ENCODE measurements at regions not wholly inside any gene's neighbourhood (a gene's known extent, or its start where the extent isn't known, plus 50 kb on each side); places are given as distances from the start of the nearest gene placed in this dataset.
"Not testable (repeated sequence)": the region's sequence is repeated elsewhere in the genome, so short reads cannot be mapped to it uniquely, and the experiment has no call there.

GRCh38 chr6:145261758-145262157, 473.6 kb downstream of the EPM2A start:
- no peak for DNase-seq

DNA sequence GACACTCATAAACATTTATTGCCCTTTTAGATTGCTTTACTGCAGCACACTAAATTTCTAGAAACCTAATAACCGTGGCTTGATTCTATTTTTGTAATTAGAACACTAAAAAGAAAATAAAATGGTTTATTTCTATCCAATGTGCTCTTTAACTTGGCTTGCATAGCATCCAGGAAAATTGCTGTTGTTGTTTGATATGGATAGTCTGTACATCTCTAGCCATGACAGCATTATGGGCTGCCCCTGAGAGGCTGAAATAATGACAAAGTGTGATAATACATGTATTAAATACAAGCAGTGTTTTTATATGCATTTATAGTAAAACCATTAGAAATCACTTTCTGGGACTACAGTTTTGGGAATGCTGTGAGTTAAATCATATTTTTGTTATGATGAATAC, 472.5 kb downstream of the EPM2A start:
- no peak for DNase-seq

- DNase-seq: no peak
Measured at GRCh38 chr6:145263778-145264211, 471.5 kb downstream of the EPM2A start.

DNA sequence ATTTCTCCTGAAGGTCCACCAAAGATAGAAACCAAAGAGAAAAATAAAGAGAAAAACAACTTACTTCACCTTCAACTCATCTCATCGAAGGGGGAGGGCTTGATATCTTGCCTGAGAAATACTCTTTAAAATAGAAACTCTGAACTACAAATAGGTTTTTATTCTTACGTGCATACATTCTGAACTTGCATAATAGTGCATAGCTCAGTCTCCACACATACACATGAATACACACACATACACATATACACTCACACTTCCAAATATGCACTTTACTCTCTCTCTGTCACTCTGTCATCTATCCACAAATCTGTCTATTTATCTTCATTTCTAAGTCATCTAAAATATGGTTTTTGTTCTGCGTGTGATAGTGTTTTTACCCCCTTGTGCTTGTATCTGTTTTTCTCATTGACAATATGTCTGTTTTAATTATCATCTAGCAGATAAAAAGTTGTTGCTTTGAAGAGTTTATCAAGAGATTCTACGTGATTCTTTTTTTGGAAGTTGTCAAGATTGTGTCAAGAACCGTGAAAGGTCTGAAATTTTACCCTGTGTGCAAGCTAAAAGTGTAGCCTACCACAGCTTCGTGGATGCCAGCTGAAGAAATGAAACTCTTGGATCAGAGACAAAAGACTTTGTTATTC, 468.8 kb downstream of the EPM2A start:
- DNase-seq: no peak

DNA sequence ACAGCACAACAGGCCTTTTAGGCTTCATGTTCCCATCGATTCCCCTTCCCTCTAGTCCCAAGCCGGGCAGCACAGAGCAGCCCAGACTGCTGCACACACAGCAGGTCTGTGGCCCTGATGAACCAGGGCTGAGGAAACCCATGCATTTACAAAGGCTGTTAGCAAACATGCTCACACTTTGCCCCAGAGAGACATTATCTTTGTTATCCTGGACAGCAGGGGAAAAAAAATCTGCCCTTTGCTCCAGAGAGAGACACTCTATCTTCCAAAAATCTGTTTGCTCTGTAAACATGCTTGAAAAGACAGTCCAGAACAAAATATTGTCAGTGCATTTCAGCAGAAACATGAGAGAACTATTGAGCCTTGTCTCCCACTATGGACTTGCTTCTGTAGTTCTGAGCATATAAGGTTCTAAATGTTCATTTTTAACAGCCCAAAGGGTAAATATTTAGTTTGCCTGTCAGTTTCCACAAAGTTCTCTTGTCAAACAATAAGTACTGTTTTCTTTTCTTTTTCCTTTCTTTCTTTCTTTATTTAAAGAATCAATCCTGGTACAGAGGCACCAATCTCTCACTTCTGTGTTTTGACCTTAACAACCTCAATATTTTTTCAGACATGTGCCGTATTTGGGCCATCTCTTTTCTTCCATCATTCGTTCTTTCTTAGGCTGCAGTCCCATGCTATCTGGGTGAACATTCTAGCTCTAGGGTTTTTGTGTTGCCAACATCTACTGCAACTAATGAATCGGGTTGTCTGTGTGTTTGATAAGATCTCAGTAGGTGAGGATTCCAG, 468.0 kb downstream of the EPM2A start:
- no peak for DNase-seq

DNA sequence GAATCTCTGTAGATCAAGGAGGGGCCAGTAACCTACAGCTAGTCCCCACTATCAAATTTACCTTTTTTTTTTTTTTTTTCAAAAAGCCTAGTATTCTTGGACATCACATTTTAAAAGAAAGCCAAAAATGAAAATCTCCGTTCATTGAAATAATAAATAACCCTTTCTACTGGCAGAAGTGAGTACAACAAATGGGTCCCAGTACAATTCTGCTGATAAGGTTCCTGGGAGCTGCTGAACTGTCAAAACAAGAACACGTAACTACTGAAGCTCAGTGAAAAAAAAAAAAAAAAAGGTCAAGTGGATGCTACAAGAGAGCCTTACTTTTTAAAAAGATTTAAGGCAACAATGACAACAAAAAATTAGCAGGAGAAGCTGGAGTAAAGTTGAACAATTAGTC, 464.9 kb downstream of the EPM2A start:
- no peak for DNase-seq

DNA sequence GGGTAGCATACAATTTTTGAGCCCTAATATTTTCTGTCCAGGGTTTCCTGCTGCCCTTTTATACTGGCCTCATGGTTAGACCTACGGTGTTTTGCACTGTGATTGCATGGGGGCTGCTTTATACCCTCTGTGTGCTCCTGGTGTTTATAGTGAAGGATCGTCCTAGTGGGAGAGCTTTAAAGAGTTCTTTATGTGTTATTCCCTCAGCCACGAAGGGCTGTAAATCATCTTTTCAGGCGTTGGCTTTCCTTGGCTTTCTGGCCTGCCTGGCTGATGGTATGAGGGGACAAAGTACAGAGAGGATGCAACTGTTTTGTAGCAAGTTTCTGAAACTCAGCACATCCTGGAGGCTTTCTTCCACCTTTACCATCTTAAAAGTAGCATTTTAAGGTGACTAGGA, 464.3 kb downstream of the EPM2A start:
- no peak for DNase-seq

DNA sequence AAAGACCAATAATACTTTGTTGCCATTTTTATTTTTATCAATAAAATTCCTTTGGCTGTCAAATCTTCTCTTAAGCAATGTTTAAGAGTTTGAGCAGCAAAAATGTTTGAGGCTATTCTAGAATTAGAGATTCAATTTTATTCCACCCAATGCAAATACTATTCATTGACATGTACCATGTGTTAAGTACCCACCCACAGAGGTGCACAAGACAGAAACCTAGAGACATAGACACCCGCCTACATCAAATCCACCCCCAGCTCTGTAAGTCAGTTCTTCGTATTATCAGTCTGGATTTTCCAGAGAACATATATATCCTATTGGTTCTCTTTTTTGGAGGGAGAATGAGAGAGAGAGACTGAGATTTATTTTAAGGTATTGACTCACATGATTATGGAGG, 463.7 kb downstream of the EPM2A start:
- DNase-seq: no peak

- DNase-seq: no peak
Measured at GRCh38 chr6:145272246-145272645, 463.1 kb downstream of the EPM2A start.

GRCh38 chr6:145273136-145273535, 462.2 kb downstream of the EPM2A start:
- DNase-seq: no peak

DNA sequence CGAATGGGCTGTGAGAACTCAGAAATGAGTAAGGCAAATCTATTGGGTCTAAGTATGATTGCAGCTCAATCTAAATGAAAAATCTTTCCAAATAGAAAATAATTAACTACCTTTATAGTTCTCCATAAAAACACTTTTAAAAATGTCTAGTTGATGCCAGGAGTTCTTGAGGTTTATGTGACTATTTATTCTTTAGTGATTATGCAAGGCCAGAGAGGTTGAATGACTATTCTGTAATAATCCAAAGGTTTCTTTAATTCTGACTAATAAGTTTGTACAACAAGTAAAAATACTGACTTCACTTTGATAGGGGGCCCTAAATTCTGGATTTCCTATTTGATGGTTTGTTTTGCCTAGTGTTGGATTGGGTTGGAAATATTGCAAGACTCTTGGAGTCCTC, 461.2 kb downstream of the EPM2A start:
- DNase-seq: no peak

DNA sequence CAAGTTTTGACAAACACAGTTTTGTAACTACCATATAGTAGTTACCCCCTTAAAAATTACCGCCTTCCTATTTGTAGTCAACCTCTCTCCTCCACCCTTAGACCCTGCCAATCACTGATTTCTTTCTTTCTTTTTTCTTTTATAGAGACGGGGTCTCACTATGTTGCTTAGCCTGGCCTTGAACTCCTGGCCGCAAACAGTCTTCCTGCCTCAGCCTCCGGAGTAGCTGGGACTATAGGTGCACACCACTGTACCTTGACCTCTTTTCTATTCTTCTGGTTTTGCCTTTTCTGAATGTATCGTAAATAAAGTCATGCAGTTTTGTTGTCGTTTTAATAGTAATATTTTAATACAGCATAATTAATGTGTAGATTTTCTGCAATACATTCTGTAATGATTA, 460.3 kb downstream of the EPM2A start:
- DNase-seq: no peak

- no peak for DNase-seq
Measured at GRCh38 chr6:145275787-145276186, 459.5 kb downstream of the EPM2A start.

DNA sequence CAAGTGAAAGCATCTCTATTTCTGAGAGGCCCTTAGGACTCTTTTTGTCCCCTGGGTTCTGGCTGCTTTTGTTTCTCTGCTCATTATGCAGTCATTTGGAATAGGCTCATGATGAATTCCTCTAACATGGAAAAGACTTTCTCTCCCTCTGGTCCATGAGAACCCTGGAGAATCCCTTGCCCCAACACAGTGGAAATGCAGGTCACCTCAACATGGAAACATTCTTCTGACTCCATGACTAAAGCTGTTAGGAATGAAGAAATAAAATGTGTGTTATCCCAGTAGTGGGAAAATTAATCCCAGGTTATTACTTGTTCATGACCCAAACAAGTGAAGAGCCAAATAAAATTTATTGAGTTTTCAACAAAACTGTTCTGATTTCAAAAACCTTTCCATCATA, 458.6 kb downstream of the EPM2A start:
- DNase-seq: no peak

- DNase-seq: no peak
Measured at GRCh38 chr6:145277358-145278086, 457.8 kb downstream of the EPM2A start.

DNA sequence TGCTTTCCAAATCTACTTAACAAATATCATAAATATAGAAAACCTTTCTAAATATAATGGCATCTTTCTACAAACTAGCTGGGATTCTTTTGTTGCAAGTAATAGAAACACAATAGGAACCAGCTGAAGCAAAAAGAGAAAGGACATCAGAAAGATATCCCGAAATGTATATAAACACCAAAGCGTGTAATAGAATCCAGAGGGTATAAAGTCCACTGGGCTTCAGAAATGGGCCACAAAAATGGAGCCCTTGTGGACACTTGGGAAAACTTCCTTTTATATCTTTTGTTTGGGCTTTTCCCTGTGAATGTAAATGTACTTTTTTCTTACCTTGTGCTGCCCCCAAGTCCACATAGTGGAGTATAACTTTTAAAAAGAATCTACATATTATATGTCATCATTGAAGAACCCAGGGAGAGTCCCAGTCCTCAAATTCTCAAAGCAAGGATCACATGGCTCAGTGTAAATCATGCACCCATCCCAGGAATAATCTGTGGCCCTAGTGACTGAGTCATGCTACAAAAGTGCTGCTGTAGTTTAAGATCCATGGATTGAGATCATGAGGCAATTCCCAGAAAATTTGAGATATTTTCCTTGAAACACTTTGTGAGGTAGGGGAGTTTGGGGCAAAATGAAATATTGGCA, 457.0 kb downstream of the EPM2A start:
- DNase-seq: no peak

GRCh38 chr6:145279551-145279950, 455.8 kb downstream of the EPM2A start:
- no peak for DNase-seq

GRCh38 chr6:145279993-145280392, 455.3 kb downstream of the EPM2A start:
- DNase-seq: no peak

GRCh38 chr6:145283209-145283608, 452.1 kb downstream of the EPM2A start:
- not testable (repeated sequence) for DNase-seq

DNA sequence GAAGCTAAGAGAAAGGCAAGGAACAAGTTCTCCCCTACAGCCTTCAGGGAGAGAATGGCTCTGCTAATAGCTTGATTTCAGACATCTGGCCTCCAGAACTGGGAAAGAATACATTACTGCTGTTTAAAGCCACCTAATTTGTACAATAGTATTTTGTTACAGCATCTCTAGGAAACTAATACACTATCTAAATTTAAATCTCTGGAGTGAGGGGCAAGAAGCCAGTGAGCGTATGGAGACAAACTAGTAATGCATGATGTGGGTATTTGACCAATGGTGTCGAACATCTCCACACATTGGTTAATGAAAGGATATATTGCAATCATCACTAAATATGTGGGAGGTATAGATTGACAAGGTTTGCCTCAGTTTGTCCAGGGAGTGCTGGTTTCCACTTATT, 451.5 kb downstream of the EPM2A start:
- no peak for DNase-seq

DNA sequence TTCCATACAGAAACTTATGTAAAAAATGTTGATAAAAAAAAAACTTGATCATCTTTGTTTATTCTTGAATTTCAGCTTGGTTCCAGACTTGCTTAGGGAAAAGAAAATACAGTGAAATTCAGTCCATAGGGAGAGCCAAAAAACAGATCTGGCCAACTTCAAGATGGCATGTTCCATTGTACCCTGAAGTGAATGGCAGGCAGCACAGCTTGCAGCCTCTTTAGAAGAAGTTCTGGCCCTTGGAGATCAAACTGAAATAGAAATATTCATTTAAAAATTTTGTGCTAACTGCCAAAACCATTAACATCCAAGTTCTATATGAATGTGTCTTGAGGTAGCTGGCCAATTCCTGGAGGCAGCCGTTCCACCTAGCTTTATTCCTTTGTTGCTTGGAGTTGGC, 448.4 kb downstream of the EPM2A start:
- no peak for DNase-seq

DNA sequence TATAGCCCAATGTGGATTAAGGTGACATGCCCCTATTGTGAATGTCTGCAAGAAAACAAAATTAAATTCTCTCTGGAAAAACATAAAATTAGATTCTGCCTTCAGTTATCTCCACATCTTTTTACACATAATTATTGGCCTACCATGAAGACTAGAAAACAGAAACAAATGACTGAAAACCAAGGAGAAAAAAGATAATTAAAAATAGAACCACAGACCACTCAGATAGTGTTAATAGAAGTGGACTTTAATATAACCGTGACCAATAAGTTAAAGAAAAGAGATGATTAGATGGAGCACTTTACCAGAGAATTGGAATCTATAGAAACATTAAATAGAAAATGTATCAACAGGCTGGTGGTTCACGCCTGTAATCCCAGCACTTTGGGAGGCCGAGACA, 445.7 kb downstream of the EPM2A start:
- no peak for DNase-seq

DNA sequence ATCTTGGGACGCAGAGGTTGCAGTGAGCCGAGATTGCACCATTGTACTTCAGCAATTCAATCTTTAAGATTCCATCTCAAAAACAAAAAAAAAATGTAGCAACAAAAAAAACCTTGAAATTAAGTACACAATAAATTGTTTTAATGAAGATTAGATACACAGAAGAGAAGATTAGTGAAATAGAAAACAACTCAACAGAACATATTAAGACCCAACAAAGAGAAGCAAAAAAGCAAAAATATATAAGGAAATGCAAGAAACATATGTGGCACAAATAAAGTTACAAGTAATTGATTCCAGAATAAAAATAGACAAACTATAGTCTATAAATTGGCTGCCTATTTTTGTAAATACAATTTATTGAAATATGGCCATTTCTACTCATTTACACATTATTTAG, 445.2 kb downstream of the EPM2A start:
- DNase-seq: no peak
